OCI-LY7 (cell line): ENCODE measurements at regions not wholly inside any gene's neighbourhood (a gene's known extent, or its start where the extent isn't known, plus 50 kb on each side); places are given as distances from the start of the nearest gene placed in this dataset.

ENCODE experiments used
- EZH2phosphoT487 ChIP-seq: fragments of 200-600 bp; sonication (generic); IDR thresholded peaks from 2 replicates; pipeline ENCODE4 v1.6.1; 2018; ENCODE audit warnings: low read depth, borderline replicate concordance, mild to moderate bottlenecking, mixed run types, antibody characterized with exemption, low read length, moderate library complexity, mixed read lengths
- TF ChIP-seq, protein P1 (sequence below): fragments of 200-600 bp; sonication (generic); conservative IDR thresholded peaks from 2 replicates; pipeline ENCODE4 v1.5.1; 2014; ENCODE audit warnings: mild to moderate bottlenecking, antibody characterized with exemption, low read length, moderate library complexity, mixed read lengths

- TF ChIP-seq, protein P1, sequence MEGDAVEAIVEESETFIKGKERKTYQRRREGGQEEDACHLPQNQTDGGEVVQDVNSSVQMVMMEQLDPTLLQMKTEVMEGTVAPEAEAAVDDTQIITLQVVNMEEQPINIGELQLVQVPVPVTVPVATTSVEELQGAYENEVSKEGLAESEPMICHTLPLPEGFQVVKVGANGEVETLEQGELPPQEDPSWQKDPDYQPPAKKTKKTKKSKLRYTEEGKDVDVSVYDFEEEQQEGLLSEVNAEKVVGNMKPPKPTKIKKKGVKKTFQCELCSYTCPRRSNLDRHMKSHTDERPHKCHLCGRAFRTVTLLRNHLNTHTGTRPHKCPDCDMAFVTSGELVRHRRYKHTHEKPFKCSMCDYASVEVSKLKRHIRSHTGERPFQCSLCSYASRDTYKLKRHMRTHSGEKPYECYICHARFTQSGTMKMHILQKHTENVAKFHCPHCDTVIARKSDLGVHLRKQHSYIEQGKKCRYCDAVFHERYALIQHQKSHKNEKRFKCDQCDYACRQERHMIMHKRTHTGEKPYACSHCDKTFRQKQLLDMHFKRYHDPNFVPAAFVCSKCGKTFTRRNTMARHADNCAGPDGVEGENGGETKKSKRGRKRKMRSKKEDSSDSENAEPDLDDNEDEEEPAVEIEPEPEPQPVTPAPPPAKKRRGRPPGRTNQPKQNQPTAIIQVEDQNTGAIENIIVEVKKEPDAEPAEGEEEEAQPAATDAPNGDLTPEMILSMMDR = no peak
- TF ChIP-seq EZH2phosphoT487 = no peak
These were observed 191.8 kb upstream of the SPOPL start for GRCh38 chr2:138309760-138310159.
